ENCODE measurements at regions not wholly inside any gene's neighbourhood (a gene's known extent, or its start where the extent isn't known, plus 50 kb on each side); places are given as distances from the start of the nearest gene placed in this dataset.

GRCh38 chr15:47857776-47858167 is 140.5 kb downstream of the SEMA6D start:
- Histone ChIP-seq H3K4me1 (ENCODE audit: control insufficient read depth in 5 of 5, insufficient read depth in 5 of 5, low read length in 5 of 5) (peaks cover 0 to 7% (median 0%) of the 10 kb centered on the region in 5 donors), H3K9me3 (ENCODE audit: control insufficient read depth in 4 of 4, insufficient read depth in 3 of 4, low read length in 3 of 4) (no peaks in the 10 kb centered on the region), H3K27ac (ENCODE audit: low read depth in 1 of 2, low read length in 1 of 2) (no peak overlapping the region), H3K9ac (ENCODE audit: insufficient read depth in 1 of 2, low read length in 2 of 2) (no peak overlapping the region), H3K4me3 (no peak overlapping the region), H3K27me3 (ENCODE audit: control insufficient read depth in 3 of 3, insufficient read depth in 3 of 3, low read length in 2 of 3) (no peaks in the 10 kb centered on the region), H3K36me3 (ENCODE audit: control insufficient read depth in 4 of 4, insufficient read depth in 4 of 4, low read length in 4 of 4) (no peaks in the 10 kb centered on the region)
- DNase-seq (no peak), ATAC-seq (ENCODE audit: insufficient read depth, low FRiP score) (no peak)
- no peak for TF ChIP-seq CTCF (IDR thresholded peaks at IDR 0.05; ENCODE audit: control extremely low read depth, extremely low read depth)
- 19 to 46% methylated on average over 3 of the region's 3 CpGs for WGBS, 2 donors

- Histone ChIP-seq H3K4me3 (no peak overlapping the region), H3K27me3 (ENCODE audit: control insufficient read depth in 3 of 3, insufficient read depth in 3 of 3, low read length in 2 of 3) (no peaks in the 10 kb centered on the region), H3K4me1 (ENCODE audit: control insufficient read depth in 5 of 5, insufficient read depth in 5 of 5, low read length in 5 of 5) (peaks cover 0 to 7% (median 0%) of the 10 kb centered on the region in 5 donors), H3K27ac (ENCODE audit: low read depth in 1 of 2, low read length in 1 of 2) (no peak overlapping the region), H3K9me3 (ENCODE audit: control insufficient read depth in 4 of 4, insufficient read depth in 3 of 4, low read length in 3 of 4) (peaks cover 0 to 5% (median 0%) of the 10 kb centered on the region in 4 donors), H3K36me3 (ENCODE audit: control insufficient read depth in 4 of 4, insufficient read depth in 4 of 4, low read length in 4 of 4) (no peaks in the 10 kb centered on the region), H3K9ac (ENCODE audit: insufficient read depth in 1 of 2, low read length in 2 of 2) (no peak overlapping the region)
- DNase-seq = peak in 2 of 3 donors; percentile 42 to 59
- WGBS, 2 donors = 86 to 87% methylated on average over 10 of the region's 10 CpGs
- TF ChIP-seq CTCF (IDR thresholded peaks at IDR 0.05; ENCODE audit: control extremely low read depth, extremely low read depth) = no peak
- ATAC-seq (ENCODE audit: insufficient read depth, low FRiP score) = no peak
These were observed 144.0 kb downstream of the SEMA6D start for GRCh38 chr15:47861111-47861903.

DNA sequence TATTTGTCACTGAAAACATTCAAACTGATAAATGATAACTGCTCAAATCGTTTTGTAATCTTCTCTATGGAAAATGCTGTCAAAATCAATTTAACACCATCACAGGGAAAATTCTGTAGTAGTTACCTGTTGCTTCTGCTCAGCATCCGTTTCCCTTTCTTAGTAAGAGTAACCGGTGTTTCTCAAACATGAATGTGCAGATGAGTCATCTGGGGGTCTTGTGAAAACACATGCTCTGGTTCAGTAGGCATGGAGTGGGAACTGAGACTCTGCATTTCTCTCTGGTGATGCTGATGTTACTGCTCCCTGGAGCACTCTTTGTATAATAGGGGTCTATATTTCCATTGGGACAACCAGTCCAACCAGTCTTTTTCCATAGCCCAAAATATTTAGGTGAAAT is 145.1 kb downstream of the SEMA6D start:
- DNase-seq = no peak

More for the DNA sequence above, 145.1 kb downstream of the SEMA6D start:
- H3K4me3 ChIP-seq = no peak overlapping the region
- H3K4me1 ChIP-seq (ENCODE audit: control insufficient read depth in 5 of 5, insufficient read depth in 5 of 5, low read length in 5 of 5) = peaks cover 0 to 7% (median 0%) of the 10 kb centered on the region in 5 donors
- H3K27ac ChIP-seq (ENCODE audit: low read depth in 1 of 2, low read length in 1 of 2) = no peak overlapping the region
- no peak for ATAC-seq (ENCODE audit: insufficient read depth, low FRiP score)
- WGBS, 2 donors = 75 to 89% methylated on average over 3 of the region's 3 CpGs
- H3K27me3 ChIP-seq (ENCODE audit: control insufficient read depth in 3 of 3, insufficient read depth in 3 of 3, low read length in 2 of 3) = no peaks in the 10 kb centered on the region
- H3K9me3 ChIP-seq (ENCODE audit: control insufficient read depth in 4 of 4, insufficient read depth in 3 of 4, low read length in 3 of 4) = peaks cover 0 to 5% (median 0%) of the 10 kb centered on the region in 4 donors
- H3K36me3 ChIP-seq (ENCODE audit: control insufficient read depth in 4 of 4, insufficient read depth in 4 of 4, low read length in 4 of 4) = no peaks in the 10 kb centered on the region
- no peak for TF ChIP-seq CTCF (IDR thresholded peaks at IDR 0.05; ENCODE audit: control extremely low read depth, extremely low read depth)
- H3K9ac ChIP-seq (ENCODE audit: insufficient read depth in 1 of 2, low read length in 2 of 2) = no peak overlapping the region

Data from lung (tissue), 11 donors.